SW480 (cell line): ENCODE measurements at regions not wholly inside any gene's neighbourhood (a gene's known extent, or its start where the extent isn't known, plus 50 kb on each side); places are given as distances from the start of the nearest gene placed in this dataset.

Source experiments
- DNase-seq: peaks from one replicate; pipeline ENCODE4 v3.0.0-alpha.2; 2016; ENCODE audit warnings: low spot score

- DNase-seq = no peak
Measured at GRCh38 chr3:1696669-1697275, 401.9 kb upstream of the CNTN4 start.

- DNase-seq = no peak
Measured at GRCh38 chr3:1699361-1699920, 399.2 kb upstream of the CNTN4 start.

- DNase-seq = no peak
Measured at GRCh38 chr3:1700650-1701049, 398.0 kb upstream of the CNTN4 start.

GRCh38 chr3:1703169-1703568 is 395.5 kb upstream of the CNTN4 start:
- no peak for DNase-seq

GRCh38 chr3:1710663-1711062 is 388.0 kb upstream of the CNTN4 start:
- DNase-seq = no peak

- DNase-seq = no peak
Measured at GRCh38 chr3:1717524-1717923, 381.1 kb upstream of the CNTN4 start.

- no peak for DNase-seq
Measured at GRCh38 chr3:1723726-1724125, 374.9 kb upstream of the CNTN4 start.

GRCh38 chr3:1726741-1727140 is 371.9 kb upstream of the CNTN4 start:
- no peak for DNase-seq

- no peak for DNase-seq
Measured at GRCh38 chr3:1727242-1727641, 371.4 kb upstream of the CNTN4 start.

- no peak for DNase-seq
Measured at GRCh38 chr3:1728510-1728909, 370.2 kb upstream of the CNTN4 start.

- DNase-seq = no peak
Measured at GRCh38 chr3:1734494-1735122, 364.1 kb upstream of the CNTN4 start.

- DNase-seq = peak; percentile 4
Measured at GRCh38 chr3:1752205-1752604, 346.5 kb upstream of the CNTN4 start.

- DNase-seq = no peak
Measured at GRCh38 chr3:1766384-1766783, 332.3 kb upstream of the CNTN4 start.

- DNase-seq = no peak
Measured at GRCh38 chr3:1773679-1774078, 325.0 kb upstream of the CNTN4 start.

- DNase-seq = no peak
Measured at GRCh38 chr3:1774597-1774996, 324.1 kb upstream of the CNTN4 start.

- no peak for DNase-seq
Measured at GRCh38 chr3:1775321-1775720, 323.3 kb upstream of the CNTN4 start.

GRCh38 chr3:1783995-1784394 is 314.7 kb upstream of the CNTN4 start:
- no peak for DNase-seq

GRCh38 chr3:1787094-1787493 is 311.6 kb upstream of the CNTN4 start:
- no peak for DNase-seq

- DNase-seq = no peak
Measured at GRCh38 chr3:1792466-1792865, 306.2 kb upstream of the CNTN4 start.

- DNase-seq = no peak
Measured at GRCh38 chr3:1798711-1799405, 299.8 kb upstream of the CNTN4 start.

- DNase-seq = no peak
Measured at GRCh38 chr3:1805331-1805730, 293.3 kb upstream of the CNTN4 start.

- DNase-seq = no peak
Measured at GRCh38 chr3:1808590-1808989, 290.1 kb upstream of the CNTN4 start.

GRCh38 chr3:1823867-1824266 is 274.8 kb upstream of the CNTN4 start:
- DNase-seq = no peak
